Lower leg skin (tissue), 4 donors: ENCODE measurements at regions not wholly inside any gene's neighbourhood (a gene's known extent, or its start where the extent isn't known, plus 50 kb on each side); places are given as distances from the start of the nearest gene placed in this dataset.
A peak's percentile ranks its signal among the peaks of the same experiment; 100 is the strongest.

Experiments
- DNase-seq, 2 donors: peaks; one replicate each; pipeline ENCODE4 v3.0.0-alpha.2; 2019; ENCODE audit warnings: low spot score in 2 of 2
- H3K4me3 ChIP-seq: fragments of 200-600 bp; sonication (generic); 2 replicates; pipeline ENCODE4 v1.5.1; 2017; ENCODE audit warnings: mild to moderate bottlenecking, low read depth; ENCODE audit not compliant: poor library complexity, severe bottlenecking
- CTCF ChIP-seq, 3 donors: fragments of 450-650 bp; IDR thresholded peaks; one replicate each; pipeline ENCODE4 v1.5.1; 2016; ENCODE audit warnings: antibody characterized with exemption in 3 of 3, mild to moderate bottlenecking in 3 of 3, moderate library complexity in 2 of 3
- POLR2A ChIP-seq, 2 donors: fragments of 450-650 bp; IDR thresholded peaks; one replicate each; pipeline ENCODE4 v1.6.1; 2016 to 2017; ENCODE audit warnings: antibody characterized with exemption in 2 of 2, mild to moderate bottlenecking in 1 of 2, moderate library complexity in 1 of 2
- WGBS, 2 donors: methylation state at CpG; one replicate each; pipeline ENCODE4 v1.1.5; 2018; 5-methylcytosine and 5-hydroxymethylcytosine counted together
- intact Hi-C: fragments of 100-400 bp; cut with DNase I; formaldehyde crosslinking; loops from one replicate; pipeline ENCODE4 v1.15.0; 2023; ENCODE audit warnings: low total_unique reads

- no peak for TF ChIP-seq CTCF (IDR thresholded peaks at IDR 0.05)
- TF ChIP-seq POLR2A (IDR thresholded peaks at IDR 0.05), result no peak
- no peak overlapping the region for H3K4me3 ChIP-seq
- intact Hi-C loops, result no loop called here
- WGBS, 2 donors, result 56 to 59% methylated on average over 2 of the region's 2 CpGs
- DNase-seq, result no peak
Observed at GRCh38 chr14:66036547-66036946, 449.6 kb upstream of the CCDC196 start.

DNA sequence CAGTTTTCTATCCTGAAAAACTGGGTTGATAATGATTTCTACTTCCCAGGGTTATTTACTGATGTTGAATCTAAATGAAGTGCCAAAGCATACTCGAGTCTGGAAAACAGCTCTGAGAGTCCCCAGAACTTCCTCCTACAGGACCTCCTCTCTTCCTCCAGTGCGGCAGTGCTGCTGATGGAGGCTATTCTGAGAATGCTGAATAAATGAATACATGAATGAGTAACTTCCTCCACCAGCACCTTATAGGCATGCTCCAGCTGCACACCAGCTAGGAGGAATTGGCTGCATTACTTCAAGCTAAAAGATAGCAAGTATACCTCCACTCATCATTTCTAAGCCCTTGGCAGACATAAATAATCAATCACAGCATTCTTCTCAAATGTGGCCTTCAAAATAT is 448.8 kb upstream of the CCDC196 start:
- intact Hi-C loops, result no loop called here
- TF ChIP-seq POLR2A (IDR thresholded peaks at IDR 0.05), result no peak
- no peak for TF ChIP-seq CTCF (IDR thresholded peaks at IDR 0.05)
- 63 to 68% methylated on average over 2 of the region's 2 CpGs for WGBS, 2 donors
- DNase-seq, result no peak
- no peak overlapping the region for H3K4me3 ChIP-seq

DNA sequence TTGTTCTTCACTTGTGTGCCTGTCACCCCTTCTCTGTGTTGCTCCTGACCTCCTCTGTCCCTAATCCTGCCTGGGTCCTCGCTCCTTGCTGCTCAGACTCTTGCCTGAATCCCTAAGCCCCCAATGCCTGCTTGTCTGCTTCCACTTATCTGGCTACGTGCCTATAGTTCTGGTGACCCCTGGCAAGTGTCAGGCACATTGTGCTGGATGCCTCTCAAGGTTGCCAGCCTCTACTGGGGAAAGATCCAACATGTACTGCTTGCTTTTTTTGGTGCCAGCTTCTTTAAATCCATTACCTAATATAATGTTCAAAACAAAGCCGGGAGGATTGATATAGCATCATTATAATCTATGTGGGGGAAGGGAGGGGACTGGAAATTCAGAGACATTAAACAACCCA is 448.0 kb upstream of the CCDC196 start:
- intact Hi-C loops, result no loop called here
- WGBS, 2 donors, result 58 to 60% methylated on average over 3 of the region's 3 CpGs
- H3K4me3 ChIP-seq, result no peak overlapping the region
- DNase-seq, result no peak
- TF ChIP-seq CTCF (IDR thresholded peaks at IDR 0.05) (no peak), POLR2A (IDR thresholded peaks at IDR 0.05) (no peak)

DNA sequence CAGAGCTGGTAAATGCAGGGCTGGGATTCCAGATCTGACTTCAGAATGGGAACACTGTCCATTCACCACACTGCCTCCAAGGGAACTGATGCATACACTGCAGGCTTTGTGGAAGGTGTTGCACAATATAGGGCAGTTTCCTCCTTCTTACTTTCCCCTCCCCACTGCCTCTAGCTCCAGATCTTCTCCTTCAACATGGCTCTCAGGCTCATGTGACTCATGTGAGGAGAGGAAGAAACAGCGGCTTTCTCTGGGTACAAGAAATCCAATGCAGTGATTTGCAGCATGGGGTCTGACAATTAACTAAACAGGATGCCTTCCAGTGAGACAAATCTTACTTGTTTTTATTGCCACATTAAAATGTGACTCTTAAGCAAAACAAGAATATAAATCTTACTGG is 447.6 kb upstream of the CCDC196 start:
- intact Hi-C loops, result no loop called here
- no peak overlapping the region for H3K4me3 ChIP-seq
- TF ChIP-seq CTCF (IDR thresholded peaks at IDR 0.05) (no peak), POLR2A (IDR thresholded peaks at IDR 0.05) (no peak)
- WGBS, 2 donors, result 59% methylated on average over 1 of the region's 1 CpG
- DNase-seq, result peak in 1 of 2 donors; percentile 49

- no peak overlapping the region for H3K4me3 ChIP-seq
- no peak for TF ChIP-seq POLR2A (IDR thresholded peaks at IDR 0.05)
- TF ChIP-seq CTCF (IDR thresholded peaks at IDR 0.05), result no peak
- intact Hi-C loops, result no loop called here
- DNase-seq, result no peak
Observed at GRCh38 chr14:66039495-66039894, 446.7 kb upstream of the CCDC196 start.

DNA sequence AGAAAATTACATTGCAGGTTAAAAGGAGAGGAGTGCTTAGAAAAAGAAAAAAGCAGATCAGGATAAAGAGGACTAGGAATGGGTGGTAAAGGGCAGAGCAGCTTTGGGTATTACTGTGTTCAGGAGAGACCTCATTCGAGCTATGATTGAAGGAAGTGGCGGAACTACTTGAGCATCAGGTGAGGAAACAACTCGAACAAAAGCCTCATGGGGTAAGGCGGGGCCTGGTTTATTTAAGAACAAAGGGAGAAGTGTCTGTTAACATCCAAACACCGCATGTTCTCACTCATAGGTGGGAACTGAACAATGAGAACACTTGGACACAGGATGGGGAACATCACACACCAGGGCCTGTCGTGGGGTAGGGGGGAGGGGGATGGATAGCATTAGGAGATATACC is 444.6 kb upstream of the CCDC196 start:
- TF ChIP-seq POLR2A (IDR thresholded peaks at IDR 0.05) (no peak), CTCF (IDR thresholded peaks at IDR 0.05) (no peak)
- H3K4me3 ChIP-seq, result no peak overlapping the region
- WGBS, 2 donors, result 87 to 91% methylated on average over 6 of the region's 6 CpGs
- intact Hi-C loops, result no loop called here
- no peak for DNase-seq
